HEK293 (cell line): ENCODE measurements at regions not wholly inside any gene's neighbourhood (a gene's known extent, or its start where the extent isn't known, plus 50 kb on each side); places are given as distances from the start of the nearest gene placed in this dataset.

Source experiments
- TRIM28 ChIP-seq: IDR thresholded peaks from 2 replicates; pipeline ENCODE4 v1.6.1; 2011; ENCODE audit warnings: low read length, control low read depth, borderline replicate concordance
- ZNF366 ChIP-seq: fragments of 450-650 bp; formaldehyde crosslinking; conservative IDR thresholded peaks from 2 replicates; pipeline ENCODE4 v1.5.1; 2016; ENCODE audit warnings: missing biosample characterization, missing genetic modification characterization
- ZNF404 ChIP-seq: fragments of 450-650 bp; formaldehyde crosslinking; IDR thresholded peaks from 2 replicates; pipeline ENCODE4 v1.5.1; 2017; ENCODE audit warnings: missing biosample characterization, missing genetic modification characterization
- ZNF792 ChIP-seq: fragments of 450-650 bp; formaldehyde crosslinking; IDR thresholded peaks from 2 replicates; pipeline ENCODE4 v1.5.1; 2016; ENCODE audit warnings: missing biosample characterization, missing genetic modification characterization
- TF ChIP-seq, protein P1 (sequence below): fragments of 450-650 bp; formaldehyde crosslinking; IDR thresholded peaks from 2 replicates; pipeline ENCODE4 v1.5.1; 2016; ENCODE audit warnings: missing biosample characterization, missing genetic modification characterization
- TF ChIP-seq, protein P2 (sequence below): IDR thresholded peaks from 2 replicates; pipeline ENCODE4 v1.6.1; 2011; ENCODE audit warnings: mild to moderate bottlenecking, low read depth, low read length, borderline replicate concordance

DNA sequence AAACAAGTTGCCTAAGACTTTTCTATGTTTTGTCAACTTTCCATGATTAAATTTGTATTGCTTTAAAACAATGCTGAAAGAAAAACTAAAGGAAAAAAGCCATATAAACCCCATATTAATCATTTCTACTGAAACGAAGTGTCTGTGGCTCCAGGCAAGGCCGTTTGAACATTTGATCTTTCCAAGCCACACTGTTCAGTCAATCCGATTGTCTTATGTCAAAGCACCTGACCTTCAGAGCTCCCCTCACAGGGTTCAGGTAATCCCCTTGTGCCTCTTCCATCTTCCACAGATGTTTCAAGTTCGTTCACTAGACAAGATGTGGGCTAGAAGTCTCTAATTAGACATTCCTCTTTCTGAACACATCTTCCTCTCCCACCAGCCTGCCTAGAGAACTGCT lies 177.1 kb upstream of the NUDT10 start:
- no peak for TF ChIP-seq TRIM28
- TF ChIP-seq, protein P1, sequence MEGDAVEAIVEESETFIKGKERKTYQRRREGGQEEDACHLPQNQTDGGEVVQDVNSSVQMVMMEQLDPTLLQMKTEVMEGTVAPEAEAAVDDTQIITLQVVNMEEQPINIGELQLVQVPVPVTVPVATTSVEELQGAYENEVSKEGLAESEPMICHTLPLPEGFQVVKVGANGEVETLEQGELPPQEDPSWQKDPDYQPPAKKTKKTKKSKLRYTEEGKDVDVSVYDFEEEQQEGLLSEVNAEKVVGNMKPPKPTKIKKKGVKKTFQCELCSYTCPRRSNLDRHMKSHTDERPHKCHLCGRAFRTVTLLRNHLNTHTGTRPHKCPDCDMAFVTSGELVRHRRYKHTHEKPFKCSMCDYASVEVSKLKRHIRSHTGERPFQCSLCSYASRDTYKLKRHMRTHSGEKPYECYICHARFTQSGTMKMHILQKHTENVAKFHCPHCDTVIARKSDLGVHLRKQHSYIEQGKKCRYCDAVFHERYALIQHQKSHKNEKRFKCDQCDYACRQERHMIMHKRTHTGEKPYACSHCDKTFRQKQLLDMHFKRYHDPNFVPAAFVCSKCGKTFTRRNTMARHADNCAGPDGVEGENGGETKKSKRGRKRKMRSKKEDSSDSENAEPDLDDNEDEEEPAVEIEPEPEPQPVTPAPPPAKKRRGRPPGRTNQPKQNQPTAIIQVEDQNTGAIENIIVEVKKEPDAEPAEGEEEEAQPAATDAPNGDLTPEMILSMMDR (tag by site-specific recombination): no peak
- TF ChIP-seq, protein P2, sequence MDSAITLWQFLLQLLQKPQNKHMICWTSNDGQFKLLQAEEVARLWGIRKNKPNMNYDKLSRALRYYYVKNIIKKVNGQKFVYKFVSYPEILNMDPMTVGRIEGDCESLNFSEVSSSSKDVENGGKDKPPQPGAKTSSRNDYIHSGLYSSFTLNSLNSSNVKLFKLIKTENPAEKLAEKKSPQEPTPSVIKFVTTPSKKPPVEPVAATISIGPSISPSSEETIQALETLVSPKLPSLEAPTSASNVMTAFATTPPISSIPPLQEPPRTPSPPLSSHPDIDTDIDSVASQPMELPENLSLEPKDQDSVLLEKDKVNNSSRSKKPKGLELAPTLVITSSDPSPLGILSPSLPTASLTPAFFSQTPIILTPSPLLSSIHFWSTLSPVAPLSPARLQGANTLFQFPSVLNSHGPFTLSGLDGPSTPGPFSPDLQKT: no peak
- TF ChIP-seq ZNF366: no peak
- no peak for TF ChIP-seq ZNF792 (tag by site-specific recombination)
- TF ChIP-seq ZNF404: no peak
